Adrenal gland (tissue), 9 donors: ENCODE measurements at regions not wholly inside any gene's neighbourhood (a gene's known extent, or its start where the extent isn't known, plus 50 kb on each side); places are given as distances from the start of the nearest gene placed in this dataset.
A peak's percentile ranks its signal among the peaks of the same experiment; 100 is the strongest.

Source experiments
- DNase-seq, 7 donors: peaks; one replicate each; pipeline ENCODE4 v3.0.0-alpha.2; 2019 to 2020
- H3K27ac ChIP-seq, 5 donors: fragments of 200-600 bp; sonication (generic) in 4 of 5; 1 replicate in 3 of 5; 2 replicates in 2 of 5; pipeline versions ENCODE4 v1.5.1 to v1.8.0; 2016 to 2020; ENCODE audit warnings: mild to moderate bottlenecking in 1 of 5
- H3K27me3 ChIP-seq: fragments of 200-600 bp; 2 replicates; pipeline ENCODE4 v1.8.0; 2021
- H3K36me3 ChIP-seq, 2 donors: fragments of 200-600 bp; replicated peaks in 1 of 2; 1 replicate in 1 of 2; 2 replicates in 1 of 2; pipeline versions ENCODE4 v1.5.1 to v1.8.0; 2018 to 2022
- H3K4me1 ChIP-seq, 2 donors: fragments of 200-600 bp; replicated peaks in 1 of 2; 1 replicate in 1 of 2; 2 replicates in 1 of 2; pipeline versions ENCODE4 v1.5.1 to v1.8.0; 2018 to 2021
- H3K4me3 ChIP-seq, 4 donors: fragments of 200-600 bp; sonication (generic) in 3 of 4; one replicate each; pipeline ENCODE4 v1.5.1; 2016 to 2018
- H3K9me3 ChIP-seq, 3 donors: fragments of 200-600 bp; sonication (generic) in 1 of 3; replicated peaks in 1 of 3; 1 replicate in 2 of 3; 2 replicates in 1 of 3; pipeline versions ENCODE4 v1.5.1 to v1.8.0; 2016 to 2021
- CTCF ChIP-seq, 6 experiments: fragments of 450-650 bp in 4 of 6; fragments of 200-600 bp in 2 of 6; sonication (generic) in 1 of 6; IDR thresholded peaks; 1 replicate in 5 of 6; 2 replicates in 1 of 6; pipeline versions ENCODE4 v1.5.1 to v1.8.0; 2016 to 2021; ENCODE audit warnings: antibody characterized with exemption in 6 of 6, mild to moderate bottlenecking in 2 of 6, moderate library complexity in 1 of 6
- POLR2A ChIP-seq, 2 donors: fragments of 450-650 bp; IDR thresholded peaks; one replicate each; pipeline ENCODE4 v1.6.1; 2017; ENCODE audit warnings: antibody characterized with exemption in 2 of 2, mild to moderate bottlenecking in 2 of 2, moderate library complexity in 1 of 2
- WGBS, 4 donors: extraction: QIAGEN DNeasy Blood & Tissue Kit in 2 of 4; methylation state at CpG; one replicate each; pipeline versions ENCODE4 v1.1.5 to v1.1.7; 2013 to 2017; 5-methylcytosine and 5-hydroxymethylcytosine counted together
- intact Hi-C, 2 donors: fragments of 100-400 bp; cut with DNase I; formaldehyde crosslinking; loops; one replicate each; pipeline versions ENCODE4 v1.14.1 to v1.15.0; 2022 to 2023
- donor health status: healthy with polysubstance abuse.
- donor health status: Bipolar disorder and iron deficiency.
- donor health status: DM: yes; HTN: yes; CAD: no.
- donor health status: DM: no; HTN: no; CAD: no.
- donor health status: DM: no; HTN: no; CAD: no.

DNA sequence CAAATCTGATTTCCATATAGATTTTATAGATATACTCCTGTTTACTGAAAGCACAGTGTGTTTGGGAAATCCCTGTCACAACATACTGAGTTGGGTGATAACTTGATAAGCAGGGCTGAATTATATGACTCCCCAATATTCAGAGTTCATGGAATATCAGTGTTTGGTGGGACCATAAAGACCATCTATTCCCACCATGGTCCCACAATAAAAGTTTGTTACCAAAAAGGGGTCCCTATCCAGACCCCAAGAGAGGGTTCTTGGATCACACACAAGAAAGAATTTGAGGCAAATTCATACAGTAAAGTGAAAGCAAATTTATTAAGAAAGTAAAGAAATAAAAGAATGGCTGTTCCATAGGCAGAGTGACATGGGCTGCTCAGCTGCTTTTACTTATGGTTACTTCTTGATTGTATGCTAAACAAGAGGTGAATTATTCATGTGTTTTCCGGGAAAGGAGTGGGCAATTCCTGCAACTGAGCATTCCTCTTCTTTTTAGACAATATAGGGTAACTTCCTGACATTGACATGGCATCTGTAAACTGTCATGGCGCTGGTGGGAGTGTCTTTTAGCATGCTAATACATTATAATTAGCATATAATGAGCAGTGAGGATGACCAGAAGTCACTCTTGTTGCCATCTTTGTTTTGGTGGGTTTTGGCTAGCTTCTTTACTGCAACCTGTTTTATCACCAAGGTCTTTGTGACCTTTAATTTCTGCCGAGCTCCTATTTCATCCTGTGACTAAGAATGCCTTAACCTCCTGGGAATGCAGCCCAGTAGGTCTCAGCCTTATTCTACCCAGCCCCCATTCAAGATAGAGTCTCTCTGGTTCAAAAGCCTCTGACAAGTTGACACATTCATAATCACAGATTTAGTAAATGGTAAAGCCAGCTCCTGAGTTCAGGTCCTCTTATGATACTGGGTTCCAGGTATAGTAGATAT lies 240.6 kb upstream of the PDGFD start:
- Histone ChIP-seq H3K36me3 (no peaks in the 10 kb centered on the region), H3K27me3 (no peaks in the 10 kb centered on the region), H3K27ac (no peak overlapping the region), H3K4me3 (no peak overlapping the region), H3K9me3 (no peaks in the 10 kb centered on the region), H3K4me1 (no peaks in the 10 kb centered on the region)
- intact Hi-C loops = no loop called here
- WGBS, 4 donors = 65 to 77% (median 66%) methylated on average over 3 of the region's 3 CpGs
- TF ChIP-seq CTCF (IDR thresholded peaks at IDR 0.05) (no peak), POLR2A (IDR thresholded peaks at IDR 0.05) (no peak)
- peak in 2 of 7 donors; percentile 22 to 39 for DNase-seq

DNA sequence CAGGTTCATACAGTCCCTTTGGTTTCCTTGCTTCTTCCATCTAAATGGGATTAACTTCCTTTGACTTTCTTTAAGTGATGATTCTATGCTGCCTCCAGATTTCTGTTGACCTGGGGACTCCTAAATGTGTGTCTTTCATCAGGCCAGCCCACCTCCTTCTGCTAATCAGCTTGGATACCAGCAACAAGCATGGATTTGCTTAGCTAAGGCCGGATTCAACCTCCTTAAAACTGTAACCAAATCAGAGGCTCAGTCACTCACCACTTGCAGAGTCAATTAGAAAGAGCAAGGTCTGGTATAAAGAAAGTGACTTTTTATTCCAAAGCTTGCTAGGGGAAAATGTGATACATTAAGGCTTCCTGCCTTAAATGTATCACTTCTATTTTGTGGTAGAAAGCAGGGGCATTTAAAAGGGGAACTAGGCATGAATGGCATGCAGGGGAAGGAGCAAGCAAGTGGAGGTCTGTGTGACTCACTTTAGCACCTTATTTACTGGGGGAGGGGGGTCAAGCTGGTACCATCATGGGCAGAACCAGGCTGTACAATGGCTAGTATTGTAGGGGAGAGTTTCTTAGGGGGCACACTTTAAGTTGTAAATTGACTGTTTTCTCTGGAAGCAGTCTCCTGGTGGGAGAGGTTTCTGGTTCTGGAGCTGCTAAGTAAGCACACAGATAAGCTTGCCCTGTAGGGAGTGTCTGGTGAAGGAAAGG lies 239.0 kb upstream of the PDGFD start:
- Histone ChIP-seq H3K4me1 (no peaks in the 10 kb centered on the region), H3K36me3 (no peaks in the 10 kb centered on the region), H3K9me3 (no peaks in the 10 kb centered on the region), H3K27ac (no peak overlapping the region), H3K27me3 (no peaks in the 10 kb centered on the region), H3K4me3 (no peak overlapping the region)
- TF ChIP-seq CTCF (IDR thresholded peaks at IDR 0.05) (no peak), POLR2A (IDR thresholded peaks at IDR 0.05) (no peak)
- intact Hi-C loops = no loop called here
- 72 to 88% (median 83%) methylated on average over 1 of the region's 1 CpG for WGBS, 4 donors
- no peak for DNase-seq

DNA sequence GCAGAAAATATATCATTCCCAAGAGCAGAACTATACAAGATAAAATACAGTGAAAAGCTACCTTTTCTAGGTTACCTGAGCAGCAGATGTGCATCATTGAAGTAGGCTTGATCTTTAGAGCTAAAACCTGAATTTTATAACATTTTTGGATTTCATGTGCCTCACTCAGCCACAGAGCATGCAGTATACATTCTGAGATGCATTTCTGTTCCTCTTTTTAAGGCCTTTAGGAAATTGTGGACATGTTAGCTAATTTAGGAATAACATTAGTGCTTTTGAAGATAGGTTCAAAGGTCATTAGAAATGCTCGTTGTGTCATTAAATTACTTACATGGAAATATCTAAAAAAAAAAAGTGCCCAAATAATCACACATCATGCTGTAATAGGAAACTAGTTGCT lies 230.6 kb upstream of the PDGFD start:
- H3K4me1 ChIP-seq = no peaks in the 10 kb centered on the region
- TF ChIP-seq CTCF (IDR thresholded peaks at IDR 0.05) (no peak), POLR2A (IDR thresholded peaks at IDR 0.05) (no peak)
- intact Hi-C loops = no loop called here
- no peaks in the 10 kb centered on the region for H3K9me3 ChIP-seq
- H3K27me3 ChIP-seq = no peaks in the 10 kb centered on the region
- 41 to 45% (median 43%) methylated on average over 1 of the region's 1 CpG for whole genome bisulfite sequencing, 4 donors
- no peak overlapping the region for H3K27ac ChIP-seq
- no peaks in the 10 kb centered on the region for H3K36me3 ChIP-seq
- H3K4me3 ChIP-seq = no peak overlapping the region
- DNase-seq = no peak

GRCh38 chr11:104390651-104391050 lies 226.7 kb upstream of the PDGFD start:
- no peaks in the 10 kb centered on the region for H3K27me3 ChIP-seq
- 54 to 76% (median 69%) methylated on average over 4 of the region's 4 CpGs for WGBS, 4 donors
- intact Hi-C loops = no loop called here

More at GRCh38 chr11:104390651-104391050, 226.7 kb upstream of the PDGFD start:
- H3K27ac ChIP-seq = no peak overlapping the region
- no peaks in the 10 kb centered on the region for H3K4me1 ChIP-seq
- H3K9me3 ChIP-seq = no peaks in the 10 kb centered on the region
- TF ChIP-seq POLR2A (IDR thresholded peaks at IDR 0.05) = no peak
- TF ChIP-seq CTCF (IDR thresholded peaks at IDR 0.05) = no peak
- H3K36me3 ChIP-seq = no peaks in the 10 kb centered on the region
- H3K4me3 ChIP-seq = no peak overlapping the region
- no peak for DNase-seq
